A673 (cell line): ENCODE measurements at regions not wholly inside any gene's neighbourhood (a gene's known extent, or its start where the extent isn't known, plus 50 kb on each side); places are given as distances from the start of the nearest gene placed in this dataset.
A peak's percentile ranks its signal among the peaks of the same experiment; 100 is the strongest.

Experiments used
- BruUV-seq: library from RNA; stranded (reverse); fragments of 400-500 nt; replicated peaks from 2 replicates; lab custom pipeline; 2021; lab: Mats Ljungman, UMichigan
- CTCF ChIA-PET: fragments of 300-600 bp; sonication (Branson Sonifier 250); formaldehyde crosslinking; loops from one replicate; lab custom pipeline; 2022; ENCODE audit warnings: antibody characterized with exemption; lab: Charles Lee
- POLR2A ChIA-PET: fragments of 300-600 bp; sonication (Branson Sonifier 250); formaldehyde crosslinking; loops from one replicate; lab custom pipeline; 2022; ENCODE audit warnings: antibody characterized with exemption; ENCODE audit not compliant: low non-redundant PET; lab: Charles Lee
- DNase-seq: peaks from one replicate; pipeline ENCODE4 v3.0.0-alpha.2; 2015; ENCODE audit warnings: low spot score
- H3K27ac ChIP-seq: fragments of 200-600 bp; sonication (generic); 2 replicates; pipeline ENCODE4 v1.5.1; 2016; ENCODE audit warnings: mixed run types, low read depth, mild to moderate bottlenecking, mixed read lengths, antibody characterized with exemption, low read length; ENCODE audit not compliant: poor library complexity, severe bottlenecking
- H3K27me3 ChIP-seq: fragments of 200-600 bp; sonication (generic); replicated peaks from 2 replicates; pipeline ENCODE4 v1.6.1; 2017; ENCODE audit warnings: mixed run types, low read depth, mild to moderate bottlenecking, mixed read lengths, antibody characterized with exemption, low read length; ENCODE audit not compliant: insufficient read depth, poor library complexity
- H3K36me3 ChIP-seq: fragments of 200-600 bp; sonication (generic); 2 replicates; pipeline ENCODE4 v1.6.1; 2016; ENCODE audit warnings: mixed run types, mild to moderate bottlenecking, mixed read lengths, antibody characterized with exemption, low read length; ENCODE audit not compliant: insufficient read depth, poor library complexity, severe bottlenecking
- H3K4me1 ChIP-seq: fragments of 200-600 bp; sonication (generic); 2 replicates; pipeline ENCODE4 v1.6.1; 2017; ENCODE audit warnings: mixed run types, mild to moderate bottlenecking, mixed read lengths, antibody characterized with exemption, low read length; ENCODE audit not compliant: insufficient read depth, poor library complexity, severe bottlenecking
- H3K4me3 ChIP-seq: fragments of 200-600 bp; sonication (generic); 2 replicates; pipeline ENCODE4 v1.5.1; 2016; ENCODE audit warnings: low read depth, mixed run types, mild to moderate bottlenecking, mixed read lengths, low read length; ENCODE audit not compliant: poor library complexity, severe bottlenecking
- H3K9me3 ChIP-seq: fragments of 200-600 bp; sonication (generic); 2 replicates; pipeline ENCODE4 v1.6.1; 2016; ENCODE audit warnings: mixed run types, low read depth, mild to moderate bottlenecking, mixed read lengths, antibody characterized with exemption, low read length; ENCODE audit not compliant: poor library complexity, severe bottlenecking
- EZH2 ChIP-seq: fragments of 200-600 bp; sonication (generic); IDR thresholded peaks from 2 replicates; pipeline ENCODE4 v1.6.1; 2017; ENCODE audit warnings: borderline replicate concordance, low read depth, mild to moderate bottlenecking, mixed read lengths, antibody characterized with exemption, low read length; ENCODE audit not compliant: poor library complexity, severe bottlenecking
- intact Hi-C: fragments of 100-400 bp; cut with micrococcal nuclease; formaldehyde crosslinking; loops from one replicate; pipeline ENCODE4 v1.10.0; 2022; ENCODE audit not compliant: unreplicated experiment
- TF ChIP-seq, protein P1 (sequence below): fragments of 300-800, 200-600 bp; sonication (generic); conservative IDR thresholded peaks from 2 replicates; pipeline ENCODE4 v1.5.1; 2017; ENCODE audit warnings: low read depth, mild to moderate bottlenecking, antibody characterized with exemption, low read length, moderate library complexity, mixed read lengths

DNA sequence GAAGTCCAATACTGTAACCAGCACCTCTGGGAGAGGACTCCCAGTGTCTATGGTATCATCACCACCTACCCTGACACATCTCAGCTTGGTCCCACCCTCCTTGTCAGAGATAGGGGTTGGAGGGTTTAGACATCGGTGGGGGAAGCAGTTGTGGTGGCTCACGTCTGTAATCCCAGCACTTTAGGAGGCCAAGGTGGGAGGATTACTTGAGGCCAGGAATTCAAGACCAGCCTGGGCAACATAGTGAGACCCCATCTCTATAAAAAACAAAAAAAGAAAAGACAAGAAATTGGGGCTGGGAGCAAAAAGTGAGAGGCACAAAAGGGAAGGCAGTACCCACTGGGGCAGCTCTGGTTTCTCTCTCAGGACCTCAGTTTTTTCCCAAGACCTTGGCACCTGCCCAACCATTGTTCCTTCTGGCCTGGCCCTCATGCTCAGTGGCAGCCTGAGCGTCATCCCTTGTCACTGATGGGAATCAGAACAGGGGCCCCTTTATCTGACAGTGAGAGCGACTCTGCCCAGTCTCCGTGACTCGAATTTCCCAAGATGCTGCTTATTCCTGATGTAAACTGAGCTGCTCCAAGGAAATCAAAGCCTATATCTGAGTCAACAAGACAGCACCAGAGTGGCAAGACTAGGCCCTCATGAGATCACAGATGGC lies 80.5 kb upstream of the HSPA9 start:
- no peak overlapping the region for H3K27ac ChIP-seq

DNA sequence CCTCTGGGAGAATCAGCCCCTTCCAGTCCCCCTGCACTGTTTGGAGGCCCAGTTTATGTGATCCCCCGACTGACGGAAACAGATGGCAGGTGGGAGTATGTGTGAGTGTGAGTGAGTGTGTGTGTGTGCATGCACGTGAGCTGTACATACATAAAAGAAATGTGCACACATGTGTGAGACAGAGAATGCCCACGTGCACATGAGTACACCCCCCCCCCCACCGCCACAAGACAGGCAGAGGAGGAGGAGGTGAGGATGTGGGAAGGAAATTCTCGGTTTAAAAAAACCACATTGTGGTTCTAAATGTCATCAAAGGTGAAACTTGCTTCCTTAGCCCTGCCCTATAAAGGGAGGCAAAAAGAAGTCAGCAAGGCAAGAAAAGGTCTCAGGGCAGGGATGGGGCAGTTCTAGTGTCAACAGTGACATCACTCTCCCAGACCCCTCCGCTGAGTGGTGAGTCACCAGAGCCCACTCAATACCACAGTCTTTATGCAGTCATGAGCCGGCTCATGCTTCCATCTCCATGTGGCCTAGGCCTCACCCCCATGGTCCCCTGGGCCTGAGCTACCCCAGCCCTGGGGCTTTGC lies 79.2 kb upstream of the HSPA9 start:
- Histone ChIP-seq H3K27me3 (no peaks in the 10 kb centered on the region), H3K4me1 (peaks cover 7% of the 10 kb centered on the region), H3K9me3 (no peaks in the 10 kb centered on the region), H3K4me3 (no peak overlapping the region), H3K36me3 (no peaks in the 10 kb centered on the region), H3K27ac (no peak overlapping the region)
- ChIA-PET POLR2A (no interaction called here), CTCF (no interaction called here)
- no peak for DNase-seq
- TF ChIP-seq, protein P1, sequence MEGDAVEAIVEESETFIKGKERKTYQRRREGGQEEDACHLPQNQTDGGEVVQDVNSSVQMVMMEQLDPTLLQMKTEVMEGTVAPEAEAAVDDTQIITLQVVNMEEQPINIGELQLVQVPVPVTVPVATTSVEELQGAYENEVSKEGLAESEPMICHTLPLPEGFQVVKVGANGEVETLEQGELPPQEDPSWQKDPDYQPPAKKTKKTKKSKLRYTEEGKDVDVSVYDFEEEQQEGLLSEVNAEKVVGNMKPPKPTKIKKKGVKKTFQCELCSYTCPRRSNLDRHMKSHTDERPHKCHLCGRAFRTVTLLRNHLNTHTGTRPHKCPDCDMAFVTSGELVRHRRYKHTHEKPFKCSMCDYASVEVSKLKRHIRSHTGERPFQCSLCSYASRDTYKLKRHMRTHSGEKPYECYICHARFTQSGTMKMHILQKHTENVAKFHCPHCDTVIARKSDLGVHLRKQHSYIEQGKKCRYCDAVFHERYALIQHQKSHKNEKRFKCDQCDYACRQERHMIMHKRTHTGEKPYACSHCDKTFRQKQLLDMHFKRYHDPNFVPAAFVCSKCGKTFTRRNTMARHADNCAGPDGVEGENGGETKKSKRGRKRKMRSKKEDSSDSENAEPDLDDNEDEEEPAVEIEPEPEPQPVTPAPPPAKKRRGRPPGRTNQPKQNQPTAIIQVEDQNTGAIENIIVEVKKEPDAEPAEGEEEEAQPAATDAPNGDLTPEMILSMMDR, result no peak
- TF ChIP-seq EZH2, result no peak
- no TSS peak for BruUV-seq
- intact Hi-C loops, result no loop called here

More for the DNA sequence above, 80.5 kb upstream of the HSPA9 start:
- Histone ChIP-seq H3K9me3 (no peaks in the 10 kb centered on the region), H3K4me3 (no peak overlapping the region), H3K27me3 (no peaks in the 10 kb centered on the region), H3K36me3 (no peaks in the 10 kb centered on the region), H3K4me1 (no peaks in the 10 kb centered on the region)
- intact Hi-C loops, result no loop called here
- DNase-seq, result no peak
- TF ChIP-seq, protein P1, result no peak
- no peak for TF ChIP-seq EZH2
- POLR2A ChIA-PET, result no interaction called here
- CTCF ChIA-PET, result no interaction called here
- no TSS peak for BruUV-seq

DNA sequence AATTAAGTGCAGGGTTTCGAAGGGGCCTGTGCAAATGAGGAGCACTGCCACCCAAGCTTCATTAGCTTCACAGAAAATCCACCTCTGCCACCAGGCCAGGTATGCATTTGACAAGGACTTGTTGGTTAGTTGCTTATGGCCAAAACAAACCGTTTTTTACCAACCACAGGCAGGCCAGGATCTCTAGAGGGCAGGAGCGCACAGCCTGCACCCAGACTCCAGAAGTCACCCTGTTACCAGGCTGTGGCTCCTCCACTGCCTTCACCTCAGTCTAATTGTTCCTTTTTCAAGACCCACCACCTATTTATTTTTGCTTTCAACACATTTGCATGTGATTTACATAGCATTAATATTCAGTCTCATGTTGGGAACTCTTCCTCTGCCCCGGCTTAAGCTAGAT lies 78.3 kb upstream of the HSPA9 start:
- H3K36me3 ChIP-seq, result no peaks in the 10 kb centered on the region
- no peak for TF ChIP-seq EZH2
- TF ChIP-seq, protein P1, result peak; percentile 40; the same call in 1 of the 2 replicates
- ChIA-PET CTCF (no interaction called here), POLR2A (no interaction called here)
- no peaks in the 10 kb centered on the region for H3K9me3 ChIP-seq
- H3K27me3 ChIP-seq, result no peaks in the 10 kb centered on the region
- DNase-seq, result no peak
- H3K27ac ChIP-seq, result no peak overlapping the region
- intact Hi-C loops, result no loop called here
- peaks cover 16% of the 10 kb centered on the region for H3K4me1 ChIP-seq
- H3K4me3 ChIP-seq, result no peak overlapping the region
- no TSS peak for BruUV-seq
